Activated CD4-positive, alpha-beta T cell treated with anti-CD3 and anti-CD28 coated beads, Interleukin-2, amount 10 ng/mL, durations not matched to agents 24 days and 14 days (primary cell): ENCODE measurements at regions not wholly inside any gene's neighbourhood (a gene's known extent, or its start where the extent isn't known, plus 50 kb on each side); places are given as distances from the start of the nearest gene placed in this dataset.
"Not testable (repeated sequence)": the region's sequence is repeated elsewhere in the genome, so short reads cannot be mapped to it uniquely, and the experiment has no call there.

Experiments
- DNase-seq: peaks from one replicate; pipeline ENCODE4 v3.0.0; 2022
- H3K27ac Mint-ChIP-seq: one replicate; pipeline ENCODE4 v1.8.0; 2022; ENCODE audit warnings: mild to moderate bottlenecking, mixed read lengths
- H3K27me3 Mint-ChIP-seq: one replicate; pipeline ENCODE4 v1.8.0; 2022; ENCODE audit warnings: mixed read lengths
- H3K36me3 Mint-ChIP-seq: one replicate; pipeline ENCODE4 v1.8.0; 2022; ENCODE audit warnings: low read depth, mild to moderate bottlenecking, mixed read lengths
- H3K4me1 Mint-ChIP-seq: one replicate; pipeline ENCODE4 v1.8.0; 2021; ENCODE audit warnings: mixed read lengths
- H3K4me3 Mint-ChIP-seq: one replicate; pipeline ENCODE4 v1.8.0; 2022; ENCODE audit warnings: mild to moderate bottlenecking, moderate library complexity, mixed read lengths
- H3K9me3 Mint-ChIP-seq: one replicate; pipeline ENCODE4 v1.8.0; 2021; ENCODE audit warnings: mixed read lengths
- intact Hi-C: fragments of 100-400 bp; cut with micrococcal nuclease; formaldehyde crosslinking; loops from one replicate; pipeline ENCODE4 v1.15.1; 2023

DNA sequence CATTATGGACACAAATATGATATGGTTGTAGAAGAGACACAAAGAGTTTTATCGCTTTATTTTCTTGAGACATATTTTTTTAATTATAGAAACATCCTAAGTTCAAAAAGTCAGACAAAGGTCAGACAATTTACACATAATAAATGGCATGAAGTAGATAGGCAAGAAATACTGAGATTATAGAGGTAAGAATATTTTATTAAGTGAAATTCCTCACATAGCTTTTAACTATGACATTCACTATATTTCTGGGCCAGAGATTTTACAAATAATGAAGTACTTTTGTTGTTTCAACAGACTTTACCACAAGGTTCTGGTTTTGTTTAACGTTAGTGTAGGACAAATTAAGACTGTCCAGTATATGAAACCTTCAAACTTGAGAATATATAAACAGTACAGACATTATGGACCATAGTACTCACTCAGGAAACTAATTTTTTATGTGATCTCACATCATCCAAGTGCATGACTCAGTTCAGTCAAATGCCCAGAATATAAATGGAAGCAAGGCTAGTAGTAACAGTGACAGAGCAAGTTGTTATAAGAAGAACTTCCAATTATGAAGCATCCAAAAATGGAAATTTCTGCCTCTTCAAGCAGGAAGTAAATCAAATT, 394.8 kb downstream of the KCNJ2 start:
- no peaks in the 10 kb centered on the region for H3K27me3 Mint-ChIP-seq
- H3K9me3 Mint-ChIP-seq = no peaks in the 10 kb centered on the region

DNA sequence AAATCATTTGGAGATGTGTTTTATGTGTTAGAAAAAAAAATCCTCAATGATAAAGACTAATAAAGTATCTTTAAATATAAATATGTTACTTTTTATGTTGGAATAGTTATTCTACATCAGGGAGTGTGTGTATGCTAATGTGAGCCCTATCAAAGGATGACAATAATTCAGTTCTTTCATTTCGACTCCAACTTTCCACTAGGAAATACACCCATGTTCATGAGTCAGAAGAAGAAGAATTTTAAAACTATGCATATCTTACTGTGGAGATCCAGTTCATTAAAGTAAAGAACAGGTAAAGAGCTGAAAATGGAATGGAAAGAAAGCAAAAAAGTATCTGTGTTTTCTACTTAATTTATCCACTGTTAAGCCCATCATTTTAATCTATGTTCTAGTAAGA, 399.8 kb downstream of the KCNJ2 start:
- intact Hi-C loops = no loop called here
- H3K27ac Mint-ChIP-seq = no peak overlapping the region
- DNase-seq = no peak
- H3K4me3 Mint-ChIP-seq = no peak overlapping the region
- no peaks in the 10 kb centered on the region for H3K36me3 Mint-ChIP-seq
- H3K9me3 Mint-ChIP-seq = no peaks in the 10 kb centered on the region
- H3K4me1 Mint-ChIP-seq = no peaks in the 10 kb centered on the region
- H3K27me3 Mint-ChIP-seq = no peaks in the 10 kb centered on the region

More for the DNA sequence above, 394.8 kb downstream of the KCNJ2 start:
- H3K36me3 Mint-ChIP-seq = no peaks in the 10 kb centered on the region
- intact Hi-C loops = no loop called here
- no peak overlapping the region for H3K27ac Mint-ChIP-seq
- DNase-seq = no peak
- H3K4me3 Mint-ChIP-seq = no peak overlapping the region
- no peaks in the 10 kb centered on the region for H3K4me1 Mint-ChIP-seq

DNA sequence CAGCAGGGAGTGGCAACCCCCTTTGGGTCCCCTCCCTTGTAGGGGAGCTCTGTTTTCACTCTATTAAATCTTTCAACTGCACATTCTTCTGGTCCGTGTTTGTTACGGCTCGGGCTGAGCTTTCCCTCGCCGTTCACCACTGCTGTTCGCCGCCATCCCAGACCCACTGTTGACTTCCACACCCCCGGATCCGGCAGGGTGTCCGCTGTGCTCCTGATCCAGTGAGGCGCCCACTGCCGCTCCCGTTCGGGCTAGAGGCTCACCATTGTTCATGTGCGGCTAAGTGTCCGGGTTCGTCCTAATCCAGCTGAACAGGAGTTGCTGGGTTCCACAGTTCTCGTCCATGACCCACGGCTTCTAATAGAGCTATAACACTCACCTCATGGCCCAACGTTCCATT, 408.1 kb downstream of the KCNJ2 start:
- Mint-ChIP-seq H3K4me1 (no peaks in the 10 kb centered on the region), H3K27me3 (no peaks in the 10 kb centered on the region), H3K9me3 (no peaks in the 10 kb centered on the region), H3K4me3 (no peak overlapping the region), H3K36me3 (no peaks in the 10 kb centered on the region), H3K27ac (no peak overlapping the region)
- intact Hi-C loops = no loop called here
- no peak for DNase-seq

DNA sequence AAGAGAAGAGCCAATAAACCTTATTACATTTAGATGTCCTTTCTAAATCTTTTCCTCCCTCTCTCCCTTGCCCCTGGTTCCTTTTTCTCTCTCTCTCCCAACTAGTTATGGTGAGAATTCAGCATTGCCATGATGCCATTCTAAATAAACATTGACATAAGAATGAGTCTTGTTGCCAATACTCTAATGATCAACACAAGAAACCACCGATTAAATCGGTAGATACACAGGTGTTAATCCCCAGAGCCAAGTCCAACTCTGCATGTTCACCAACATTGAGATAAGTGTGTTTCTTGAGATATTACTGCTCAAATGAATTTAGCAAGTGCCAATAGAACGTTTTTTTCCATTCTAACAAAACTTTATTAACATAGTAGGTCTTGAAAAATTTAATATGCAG, 412.1 kb downstream of the KCNJ2 start:
- no peak overlapping the region for H3K4me3 Mint-ChIP-seq
- intact Hi-C loops = no loop called here

DNA sequence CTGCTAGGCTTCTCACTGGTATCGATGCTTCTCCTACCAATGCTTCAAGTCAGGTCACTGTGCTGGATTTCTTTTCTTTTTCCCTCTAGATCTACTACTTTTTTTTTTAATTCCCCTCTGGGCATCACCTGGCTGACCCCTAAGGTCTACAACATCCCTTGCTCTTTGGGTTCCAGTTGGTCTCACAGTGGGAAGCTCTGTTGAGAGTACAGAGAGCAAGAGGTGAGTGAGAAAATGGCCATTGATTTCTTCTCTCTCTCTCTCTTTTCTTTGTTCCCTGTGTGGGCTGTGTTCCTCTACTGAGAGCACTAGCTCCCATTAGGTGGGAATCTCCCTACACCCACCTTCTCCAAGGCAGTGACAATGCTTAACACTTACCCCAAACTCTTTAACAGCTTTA, 413.4 kb downstream of the KCNJ2 start:
- no peak for DNase-seq
- Mint-ChIP-seq H3K36me3 (no peaks in the 10 kb centered on the region), H3K9me3 (peaks cover 5% of the 10 kb centered on the region), H3K27me3 (no peaks in the 10 kb centered on the region), H3K4me3 (no peak overlapping the region), H3K27ac (no peak overlapping the region), H3K4me1 (no peaks in the 10 kb centered on the region)
- intact Hi-C loops = no loop called here

More for the DNA sequence above, 412.1 kb downstream of the KCNJ2 start:
- peaks cover 5% of the 10 kb centered on the region for H3K9me3 Mint-ChIP-seq
- no peaks in the 10 kb centered on the region for H3K36me3 Mint-ChIP-seq
- H3K27me3 Mint-ChIP-seq = no peaks in the 10 kb centered on the region
- no peak for DNase-seq
- no peaks in the 10 kb centered on the region for H3K4me1 Mint-ChIP-seq
- no peak overlapping the region for H3K27ac Mint-ChIP-seq

DNA sequence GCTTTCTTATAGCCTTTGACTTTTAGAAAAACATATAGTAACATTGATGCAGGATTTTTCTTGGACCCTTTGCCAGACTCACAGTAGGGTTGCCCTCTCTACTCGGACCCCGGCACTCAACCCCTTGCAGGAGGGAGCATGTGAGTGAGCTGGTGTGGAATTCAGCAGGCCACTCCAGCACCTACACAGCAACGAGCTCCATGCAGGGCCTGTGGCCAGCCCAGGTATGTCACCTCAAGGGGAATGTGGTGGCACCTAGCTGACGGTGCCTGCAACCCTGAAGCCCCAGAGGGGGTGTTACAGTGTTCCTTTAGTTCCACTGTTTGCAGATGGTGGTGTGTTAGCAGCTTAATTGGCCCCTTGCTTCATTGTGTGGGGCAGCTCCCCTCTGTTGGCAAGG, 414.9 kb downstream of the KCNJ2 start:
- no peak overlapping the region for H3K27ac Mint-ChIP-seq

DNA sequence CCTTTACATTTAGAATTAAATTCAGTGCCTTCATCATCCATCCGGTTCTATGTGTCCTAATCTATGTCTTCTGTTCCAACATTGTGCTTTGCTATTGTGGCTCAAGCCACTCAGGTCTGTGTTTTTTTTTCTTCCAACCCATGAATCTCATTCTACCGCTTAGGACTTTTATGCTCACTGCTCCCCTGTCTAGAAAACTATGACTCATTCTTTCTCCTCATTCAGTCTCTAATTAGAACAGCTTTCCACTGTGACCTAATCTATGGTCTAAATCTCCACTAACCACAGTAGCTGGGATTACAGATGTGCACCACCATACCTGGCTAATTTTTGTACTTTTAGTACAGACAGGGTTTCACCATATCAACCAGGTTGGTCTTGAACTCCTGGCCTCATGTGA, 418.7 kb downstream of the KCNJ2 start:
- Mint-ChIP-seq H3K4me3 (no peak overlapping the region), H3K27ac (no peak overlapping the region), H3K36me3 (no peaks in the 10 kb centered on the region), H3K4me1 (no peaks in the 10 kb centered on the region), H3K9me3 (peaks cover 5% of the 10 kb centered on the region), H3K27me3 (no peaks in the 10 kb centered on the region)
- no peak for DNase-seq
- intact Hi-C loops = no loop called here

More for the DNA sequence above, 414.9 kb downstream of the KCNJ2 start:
- Mint-ChIP-seq H3K27me3 (no peaks in the 10 kb centered on the region), H3K9me3 (peaks cover 5% of the 10 kb centered on the region), H3K4me1 (no peaks in the 10 kb centered on the region), H3K36me3 (no peaks in the 10 kb centered on the region), H3K4me3 (no peak overlapping the region)
- intact Hi-C loops = no loop called here
- DNase-seq = no peak

DNA sequence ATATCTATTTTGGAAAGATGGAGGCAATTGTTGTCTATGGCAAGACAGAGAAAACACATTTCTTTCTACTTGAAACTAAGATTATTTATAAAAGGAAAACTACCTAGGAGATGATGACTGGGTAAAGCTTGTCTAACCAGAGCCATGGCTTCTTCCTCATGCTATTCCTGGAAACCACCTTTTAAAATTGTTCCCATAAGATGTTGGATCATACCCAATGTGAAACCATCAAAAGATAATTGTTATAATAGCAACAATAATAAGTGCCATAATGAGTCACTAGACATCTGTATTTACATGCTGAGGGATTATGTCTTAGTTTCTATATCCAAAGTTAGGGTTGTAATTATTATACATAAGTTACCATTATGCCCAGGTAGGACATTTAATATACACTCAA, 428.4 kb downstream of the KCNJ2 start:
- Mint-ChIP-seq H3K4me3 (no peak overlapping the region), H3K27ac (no peak overlapping the region), H3K27me3 (no peaks in the 10 kb centered on the region), H3K4me1 (no peaks in the 10 kb centered on the region), H3K36me3 (no peaks in the 10 kb centered on the region), H3K9me3 (no peaks in the 10 kb centered on the region)
- no peak for DNase-seq
- intact Hi-C loops = no loop called here

DNA sequence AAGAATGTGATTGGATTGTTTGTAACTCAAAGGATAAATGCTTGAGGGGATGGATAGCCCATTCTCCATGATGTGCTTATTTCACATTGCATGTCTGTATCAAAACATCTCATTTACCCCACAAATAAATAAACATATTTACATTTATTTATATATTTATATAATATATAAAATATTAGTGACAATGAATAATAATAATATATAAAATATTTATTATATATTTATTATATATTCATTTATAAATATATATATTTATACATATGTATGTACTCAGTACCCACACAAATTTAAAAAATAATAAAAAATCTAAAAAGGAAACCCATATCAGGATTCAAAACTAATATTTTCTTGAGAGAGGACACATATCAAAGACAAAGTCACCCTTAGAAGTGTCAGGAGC, 429.9 kb downstream of the KCNJ2 start:
- no peaks in the 10 kb centered on the region for H3K4me1 Mint-ChIP-seq
- H3K4me3 Mint-ChIP-seq = no peak overlapping the region
- no peaks in the 10 kb centered on the region for H3K27me3 Mint-ChIP-seq
- no peaks in the 10 kb centered on the region for H3K36me3 Mint-ChIP-seq
- no peak overlapping the region for H3K27ac Mint-ChIP-seq
- no peak for DNase-seq
- no peaks in the 10 kb centered on the region for H3K9me3 Mint-ChIP-seq
- intact Hi-C loops = no loop called here

DNA sequence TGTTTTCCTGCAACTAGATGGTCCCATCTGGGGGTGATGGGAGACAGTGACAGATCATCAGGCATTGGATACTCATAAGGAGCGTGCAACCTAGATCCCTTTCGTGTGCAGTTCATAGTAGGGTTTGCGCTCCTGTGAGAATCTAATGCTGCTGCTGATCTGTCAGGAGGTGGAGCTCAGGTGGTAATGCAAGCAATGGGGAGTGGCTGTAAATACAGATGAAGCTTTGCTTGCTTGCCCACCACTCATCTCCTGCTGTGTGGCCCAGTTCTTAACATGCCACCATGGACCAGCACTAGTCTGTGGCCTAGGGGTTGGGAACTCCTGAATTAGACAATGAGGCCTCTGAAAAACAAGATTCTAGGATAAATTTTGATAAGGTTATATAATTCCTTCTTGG, 430.6 kb downstream of the KCNJ2 start:
- H3K27me3 Mint-ChIP-seq, H3K9me3 Mint-ChIP-seq, H3K4me3 Mint-ChIP-seq, intact Hi-C loops, H3K36me3 Mint-ChIP-seq, H3K27ac Mint-ChIP-seq, H3K4me1 Mint-ChIP-seq, DNase-seq: not testable (repeated sequence)

DNA sequence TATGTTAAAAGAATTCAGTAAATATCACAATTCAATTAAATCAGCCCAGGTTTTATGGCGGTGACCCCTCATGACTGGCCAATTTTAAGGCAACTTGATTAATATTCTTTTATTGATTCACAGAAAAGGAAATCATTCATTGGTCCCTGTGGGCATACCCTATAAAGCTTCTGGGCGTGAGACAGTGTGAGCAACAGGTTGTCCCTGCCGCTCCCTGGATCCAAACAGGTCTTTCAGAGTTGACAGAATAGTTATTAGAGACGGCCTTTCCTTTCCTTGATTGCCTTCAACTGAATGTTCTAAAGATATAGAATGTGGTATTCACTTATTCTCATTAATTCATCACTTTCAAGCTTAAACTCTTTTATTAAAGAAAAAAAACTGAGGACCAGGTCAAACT, 433.9 kb downstream of the KCNJ2 start:
- H3K27me3 Mint-ChIP-seq = no peaks in the 10 kb centered on the region
- no peak for DNase-seq

DNA sequence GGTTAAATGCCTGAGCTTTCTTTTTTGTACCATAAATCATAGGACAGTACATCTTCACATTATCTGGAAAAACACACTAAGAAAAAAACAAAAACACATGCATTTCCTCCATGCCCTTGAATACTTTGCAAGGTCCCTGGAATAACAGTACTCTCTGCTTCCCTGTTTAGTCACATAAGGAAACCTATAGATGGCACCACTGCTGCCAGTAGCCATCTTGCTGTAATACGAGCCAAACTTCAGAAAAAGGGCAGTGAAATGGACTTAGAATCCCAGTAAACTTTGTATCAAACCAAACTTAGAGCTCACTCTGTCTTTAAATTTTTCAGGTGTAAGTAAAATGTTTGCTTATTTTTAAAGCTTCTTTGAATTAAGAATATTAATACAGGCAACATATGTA, 435.5 kb downstream of the KCNJ2 start:
- no peak for DNase-seq
- Mint-ChIP-seq H3K9me3 (no peaks in the 10 kb centered on the region), H3K4me3 (no peak overlapping the region), H3K36me3 (no peaks in the 10 kb centered on the region), H3K27ac (no peak overlapping the region), H3K27me3 (no peaks in the 10 kb centered on the region), H3K4me1 (no peaks in the 10 kb centered on the region)
- intact Hi-C loops = no loop called here

More for the DNA sequence above, 433.9 kb downstream of the KCNJ2 start:
- Mint-ChIP-seq H3K27ac (no peak overlapping the region), H3K4me3 (no peak overlapping the region), H3K4me1 (no peaks in the 10 kb centered on the region), H3K9me3 (no peaks in the 10 kb centered on the region), H3K36me3 (no peaks in the 10 kb centered on the region)
- intact Hi-C loops = no loop called here

DNA sequence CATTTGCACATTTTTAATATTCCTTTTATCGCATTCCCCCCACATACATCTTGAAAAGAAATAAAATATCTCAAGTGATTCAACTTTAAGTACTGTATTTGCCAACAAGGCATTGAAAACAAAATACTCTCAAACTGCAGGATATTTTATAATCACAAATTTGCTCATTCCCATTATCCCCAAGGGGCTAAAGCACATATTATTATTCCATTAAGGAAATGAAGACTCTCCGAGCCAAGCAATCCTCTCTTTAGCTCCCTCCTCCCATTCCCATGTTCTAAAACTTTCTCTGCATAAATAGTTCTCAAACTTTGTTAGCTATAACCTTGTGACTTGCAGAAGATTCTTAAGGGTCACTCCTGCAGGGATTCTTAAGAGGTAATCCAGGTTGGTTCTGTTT, 436.8 kb downstream of the KCNJ2 start:
- Mint-ChIP-seq H3K27ac (no peak overlapping the region), H3K27me3 (no peaks in the 10 kb centered on the region), H3K4me3 (no peak overlapping the region), H3K36me3 (no peaks in the 10 kb centered on the region), H3K9me3 (no peaks in the 10 kb centered on the region), H3K4me1 (no peaks in the 10 kb centered on the region)
- intact Hi-C loops = no loop called here
- DNase-seq = no peak

DNA sequence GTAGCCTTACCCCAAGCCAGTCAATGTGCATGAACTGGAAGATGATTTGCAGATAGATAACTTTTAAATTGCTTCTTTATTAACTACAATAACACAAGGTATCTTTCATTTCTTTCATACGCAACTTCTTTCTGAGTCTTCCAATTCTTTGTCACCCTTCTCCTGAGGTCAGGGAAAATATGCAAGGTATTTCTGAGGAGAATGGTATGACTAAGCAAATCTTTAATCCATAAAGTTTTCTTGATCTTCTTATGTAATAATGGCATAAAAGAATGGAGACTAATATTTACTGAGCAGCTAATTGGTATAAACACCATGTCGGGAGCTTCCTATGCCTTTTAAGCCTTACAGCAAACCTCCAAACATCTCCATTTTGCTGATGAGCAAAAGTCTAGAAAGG, 438.9 kb downstream of the KCNJ2 start:
- H3K27me3 Mint-ChIP-seq = no peaks in the 10 kb centered on the region
- intact Hi-C loops = no loop called here
- no peak overlapping the region for H3K27ac Mint-ChIP-seq
- no peaks in the 10 kb centered on the region for H3K4me1 Mint-ChIP-seq
- no peak overlapping the region for H3K4me3 Mint-ChIP-seq
- no peaks in the 10 kb centered on the region for H3K36me3 Mint-ChIP-seq
- no peaks in the 10 kb centered on the region for H3K9me3 Mint-ChIP-seq
- no peak for DNase-seq

DNA sequence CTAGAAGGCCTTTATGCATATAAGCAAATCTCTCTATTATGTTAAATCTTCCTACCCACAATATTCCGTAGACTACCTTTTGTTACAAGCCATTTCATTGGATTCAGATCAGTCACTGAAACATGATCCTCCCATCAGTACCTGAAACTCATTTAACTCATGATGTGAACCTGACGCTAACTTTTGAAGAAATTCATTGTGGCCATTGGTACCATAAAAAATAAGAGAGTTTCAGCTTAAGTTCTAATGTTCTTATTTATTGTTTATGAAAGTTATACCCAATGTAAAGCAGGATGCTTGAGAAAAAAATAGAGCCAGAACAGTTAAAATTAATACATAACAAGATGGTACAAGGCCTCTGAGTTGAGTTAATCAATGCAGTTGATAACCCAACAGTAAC, 439.6 kb downstream of the KCNJ2 start:
- Mint-ChIP-seq H3K4me3 (no peak overlapping the region), H3K27ac (no peak overlapping the region), H3K4me1 (no peaks in the 10 kb centered on the region), H3K27me3 (no peaks in the 10 kb centered on the region), H3K36me3 (no peaks in the 10 kb centered on the region), H3K9me3 (no peaks in the 10 kb centered on the region)
- intact Hi-C loops = no loop called here
- DNase-seq = no peak
